Aorta (tissue), 5 donors: ENCODE measurements at regions not wholly inside any gene's neighbourhood (a gene's known extent, or its start where the extent isn't known, plus 50 kb on each side); places are given as distances from the start of the nearest gene placed in this dataset.

ENCODE experiments used
- ATAC-seq: fragments of 200-7000 bp; cut with Tn5 transposase; one replicate; pipeline ENCODE4 v1.9.1; 2022; ENCODE audit warnings: moderate library complexity; ENCODE audit not compliant: low FRiP score
- DNase-seq, 2 donors: peaks; one replicate each; pipeline ENCODE4 v3.0.0-alpha.2; 2020
- H3K27ac ChIP-seq, 2 donors: one replicate each; pipeline ENCODE4 v1.5.1; 2013; ENCODE audit warnings: low read length in 2 of 2, mild to moderate bottlenecking in 2 of 2, moderate library complexity in 2 of 2, control low read depth in 1 of 2, inconsistent platforms in 1 of 2, low read depth in 1 of 2
- H3K27me3 ChIP-seq, 2 donors: one replicate each; pipeline ENCODE4 v1.6.1; 2013; ENCODE audit warnings: control low read depth in 1 of 2, low read length in 1 of 2, mild to moderate bottlenecking in 1 of 2, moderate library complexity in 1 of 2; ENCODE audit not compliant: insufficient read depth in 2 of 2, control insufficient read depth in 1 of 2
- H3K36me3 ChIP-seq, 2 donors: one replicate each; pipeline ENCODE4 v1.6.1; 2013; ENCODE audit warnings: control low read depth in 1 of 2, low read length in 1 of 2, mild to moderate bottlenecking in 1 of 2; ENCODE audit not compliant: insufficient read depth in 2 of 2, control insufficient read depth in 1 of 2
- H3K4me1 ChIP-seq, 2 donors: one replicate each; pipeline ENCODE4 v1.6.1; 2013; ENCODE audit warnings: low read length in 2 of 2, control low read depth in 1 of 2, mild to moderate bottlenecking in 1 of 2, moderate library complexity in 1 of 2; ENCODE audit not compliant: insufficient read depth in 2 of 2, control insufficient read depth in 1 of 2
- H3K4me3 ChIP-seq, 2 donors: one replicate each; pipeline ENCODE4 v1.5.1; 2013; ENCODE audit warnings: low read length in 2 of 2, control low read depth in 1 of 2, mild to moderate bottlenecking in 1 of 2
- H3K9me3 ChIP-seq: one replicate; pipeline ENCODE4 v1.6.1; 2013; ENCODE audit warnings: mild to moderate bottlenecking, low read length; ENCODE audit not compliant: control insufficient read depth
- WGBS, 2 donors: extraction: QIAGEN DNeasy Blood & Tissue Kit; methylation state at CpG; one replicate each; pipeline ENCODE4 v1.1.7; 2013; 5-methylcytosine and 5-hydroxymethylcytosine counted together
- intact Hi-C, 2 donors: fragments of 100-400 bp; cut with DNase I; formaldehyde crosslinking; loops; one replicate each; pipeline versions ENCODE4 v1.14.2 to v1.15.0; 2022
- donor health status: healthy with polysubstance abuse.
- donor health status: Bipolar disorder and iron deficiency.
- donor health status: DM: no; HTN: no; CAD: no.
- donor health status: DM: no; HTN: no; CAD: no.
- donor health status: DM: yes; HTN: yes; CAD: no.

DNA sequence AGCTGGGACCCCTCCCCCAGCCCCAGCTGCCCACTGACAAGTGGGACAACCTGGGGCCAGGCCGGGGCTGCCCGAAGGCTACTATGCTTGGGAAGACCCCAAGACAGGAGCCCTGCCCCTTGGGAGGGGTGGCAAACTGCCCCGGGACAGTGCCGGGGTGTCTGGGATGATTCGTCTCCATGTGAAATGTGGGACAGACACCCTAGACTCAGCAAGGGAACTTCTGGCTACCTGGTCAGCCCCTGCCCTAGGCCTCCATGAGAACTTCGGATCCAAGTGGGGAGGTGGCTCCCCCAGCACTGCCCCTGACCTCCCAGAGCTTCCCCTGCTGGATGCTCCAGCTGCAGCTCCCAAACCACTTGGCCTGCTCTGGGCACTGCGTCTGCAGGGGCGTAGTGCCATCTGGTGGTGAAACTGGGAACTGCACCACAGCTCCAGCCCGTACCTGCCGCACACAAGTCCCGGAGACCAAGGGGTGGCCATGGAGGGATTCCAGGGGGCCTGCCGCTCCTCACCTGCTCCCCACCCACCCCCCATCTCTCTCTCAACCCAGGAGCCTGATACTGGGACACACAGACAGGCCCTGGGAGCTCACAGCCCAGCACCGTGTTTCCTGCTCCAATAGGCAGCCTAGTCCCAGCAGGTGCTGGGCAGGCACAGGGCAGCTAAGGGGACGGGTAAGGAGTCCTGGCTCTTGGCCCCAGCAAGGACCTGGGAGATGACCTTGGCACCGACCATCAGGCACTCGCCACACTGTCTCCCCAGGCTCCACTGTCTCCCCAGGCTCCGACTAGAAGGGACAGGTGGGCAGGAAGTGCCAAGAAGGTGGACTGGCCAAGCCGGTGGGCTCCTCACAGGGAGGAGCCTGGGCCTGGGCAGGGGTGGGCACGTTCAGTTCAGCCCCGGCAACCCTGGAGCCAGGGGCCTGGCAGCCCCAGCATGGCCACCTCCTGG lies 194.1 kb downstream of the IGLL1 start:
- DNase-seq (peak; percentile 86 to 94), ATAC-seq (peak; percentile 88)
- Histone ChIP-seq H3K27ac (no peak overlapping the region), H3K9me3 (no peaks in the 10 kb centered on the region), H3K4me3 (no peak overlapping the region), H3K4me1 (no peaks in the 10 kb centered on the region), H3K36me3 (no peaks in the 10 kb centered on the region), H3K27me3 (no peaks in the 10 kb centered on the region)
- WGBS, 2 donors = 33 to 35% methylated on average over 20 of the region's 20 CpGs
- intact Hi-C loops = loop anchor here (2.0 to 10.0 kb wide), 5 partner anchors 207 to 431 kb away; no protein-coding TSS in a partner anchor

DNA sequence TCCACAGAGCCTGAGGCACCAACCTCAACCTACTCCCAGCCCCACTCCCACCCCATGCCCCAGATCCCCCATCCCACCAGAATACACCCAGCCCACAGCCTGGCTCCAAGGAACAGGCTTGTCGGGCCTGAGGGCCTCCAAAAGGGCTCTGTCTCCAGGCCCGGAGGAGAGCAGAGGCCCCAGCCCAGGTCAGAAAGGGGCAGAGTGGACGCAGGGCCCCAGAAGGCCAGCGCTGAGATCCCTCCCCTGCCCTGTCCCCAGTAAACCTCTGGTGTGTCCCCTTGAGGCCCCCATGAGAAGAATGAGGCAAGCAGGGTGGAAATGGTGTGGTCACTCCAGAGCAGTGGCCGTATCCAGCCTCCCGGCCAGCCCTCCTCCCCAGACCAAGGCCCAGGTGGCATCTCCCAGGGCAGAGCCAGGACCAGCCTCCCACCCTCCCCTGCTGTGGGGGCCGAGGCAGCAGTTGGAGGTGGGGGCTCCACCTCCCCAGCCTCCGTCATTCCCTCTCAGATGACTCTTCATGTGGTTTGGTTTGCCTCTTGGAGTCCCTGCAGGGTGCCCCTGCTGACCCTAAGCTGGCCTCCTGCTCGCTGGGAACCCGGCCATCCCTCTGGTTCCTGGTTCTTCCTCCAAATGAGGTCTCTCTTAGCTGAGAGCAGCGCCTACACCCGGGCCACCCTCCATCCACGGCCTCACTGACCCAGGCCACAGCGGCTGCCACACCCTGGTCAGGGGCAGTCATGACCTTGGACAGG lies 195.0 kb downstream of the IGLL1 start:
- intact Hi-C loops = loop anchor here in 1 of 2 donors (5.0 to 10.0 kb wide), 3 partner anchors 213 to 430 kb away; no protein-coding TSS in a partner anchor
- Histone ChIP-seq H3K4me1 (no peaks in the 10 kb centered on the region), H3K36me3 (no peaks in the 10 kb centered on the region), H3K27me3 (no peaks in the 10 kb centered on the region), H3K9me3 (no peaks in the 10 kb centered on the region), H3K4me3 (no peak overlapping the region), H3K27ac (no peak overlapping the region)
- DNase-seq (peak; percentile 41 to 54), ATAC-seq (no peak)
- 74 to 80% methylated on average over 14 of the region's 14 CpGs for WGBS, 2 donors

DNA sequence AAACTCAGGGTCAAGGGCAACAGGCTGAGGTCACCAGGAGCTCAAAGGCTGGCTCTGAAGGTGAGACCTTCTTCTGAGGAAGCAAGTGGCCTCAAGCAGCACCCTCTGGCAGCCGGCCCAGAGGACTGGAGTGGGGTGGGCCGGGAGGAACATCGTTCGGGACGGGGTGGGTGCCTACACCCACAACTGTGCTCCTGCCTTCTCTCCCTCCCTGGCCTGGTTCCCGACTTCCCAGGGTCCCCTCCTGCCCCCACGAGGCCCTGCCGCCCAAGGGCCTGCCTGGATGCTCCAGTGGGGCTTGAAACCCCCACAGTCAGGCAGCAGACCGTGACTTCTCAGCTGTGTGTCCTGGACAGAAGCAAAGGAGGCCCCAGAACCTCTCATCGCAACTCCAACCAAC lies 195.7 kb downstream of the IGLL1 start:
- Histone ChIP-seq H3K9me3 (no peaks in the 10 kb centered on the region), H3K4me3 (no peak overlapping the region), H3K27ac (no peak overlapping the region), H3K4me1 (no peaks in the 10 kb centered on the region), H3K36me3 (no peaks in the 10 kb centered on the region), H3K27me3 (no peaks in the 10 kb centered on the region)
- ATAC-seq = no peak
- WGBS, 2 donors = 49 to 52% methylated on average over 10 of the region's 10 CpGs
- intact Hi-C loops = loop anchor here in 1 of 2 donors (10.0 kb wide), 1 partner anchor 430 kb away; no protein-coding TSS in a partner anchor
- no peak for DNase-seq

DNA sequence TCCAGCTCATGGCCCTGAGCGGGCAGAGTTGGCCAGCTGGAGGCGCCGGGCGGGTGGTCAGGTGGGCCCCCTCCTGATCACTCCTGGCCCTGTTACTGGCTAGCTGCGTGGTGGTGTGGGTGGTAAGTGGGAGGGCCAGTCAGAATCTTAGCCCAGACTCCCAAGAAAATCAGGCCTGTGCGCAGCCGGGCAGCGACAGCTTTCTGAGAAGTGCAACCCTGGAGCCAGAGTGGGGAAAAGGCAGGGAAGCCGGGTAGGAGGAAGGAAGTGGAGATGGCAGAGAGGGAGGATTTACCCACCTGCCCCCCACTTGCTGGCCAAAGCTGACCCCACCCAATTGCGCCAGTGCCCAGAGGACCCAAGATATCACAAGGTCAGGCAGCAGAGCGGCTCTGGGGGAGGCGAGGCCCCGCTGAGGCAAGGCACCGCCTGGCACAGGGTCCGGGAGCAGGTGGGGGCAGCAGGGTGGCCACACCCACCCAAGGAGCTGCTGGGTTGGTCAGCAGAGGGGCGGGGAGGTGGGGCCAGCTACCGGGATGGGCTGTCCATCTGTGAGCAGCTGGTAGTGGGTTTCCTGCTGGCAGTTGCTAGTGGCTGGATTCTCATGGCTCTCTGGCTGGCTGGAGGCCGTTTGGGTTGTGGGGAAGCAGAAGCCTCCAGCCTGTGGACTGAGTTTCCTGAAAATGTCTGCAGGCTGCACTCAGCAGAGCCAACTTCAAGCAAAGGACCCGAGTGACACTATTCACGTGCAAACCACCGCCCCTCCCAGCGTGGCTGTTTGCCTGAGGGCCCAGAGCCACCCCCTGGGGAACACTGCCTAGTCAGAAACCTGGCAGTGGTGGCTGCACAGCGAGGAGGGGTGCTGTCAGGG lies 196.4 kb downstream of the IGLL1 start:
- ATAC-seq (no peak), DNase-seq (peak; percentile 45 to 73)
- no peak overlapping the region for H3K27ac ChIP-seq
- no peaks in the 10 kb centered on the region for H3K27me3 ChIP-seq
- H3K4me3 ChIP-seq = no peak overlapping the region
- H3K9me3 ChIP-seq = no peaks in the 10 kb centered on the region
- H3K36me3 ChIP-seq = no peaks in the 10 kb centered on the region
- 49 to 52% methylated on average over 21 to 23 of the region's 23 CpGs for whole genome bisulfite sequencing, 2 donors
- no peaks in the 10 kb centered on the region for H3K4me1 ChIP-seq
- intact Hi-C loops = loop anchor here in 1 of 2 donors (10.0 kb wide), 1 partner anchor 429 kb away; no protein-coding TSS in a partner anchor

GRCh38 chr22:23382428-23383218 lies 197.5 kb downstream of the IGLL1 start:
- intact Hi-C loops = loop anchor here in 1 of 2 donors (10.0 kb wide), 1 partner anchor 428 kb away; no protein-coding TSS in a partner anchor
- WGBS, 2 donors = 88 to 93% methylated on average over 14 to 16 of the region's 16 CpGs
- H3K9me3 ChIP-seq = no peaks in the 10 kb centered on the region
- peak in 1 of 2 donors; percentile 63 for DNase-seq
- ATAC-seq = no peak
- H3K27ac ChIP-seq = no peak overlapping the region
- H3K36me3 ChIP-seq = no peaks in the 10 kb centered on the region
- no peaks in the 10 kb centered on the region for H3K4me1 ChIP-seq
- no peaks in the 10 kb centered on the region for H3K27me3 ChIP-seq
- H3K4me3 ChIP-seq = no peak overlapping the region

- ATAC-seq = no peak
- no peaks in the 10 kb centered on the region for H3K27me3 ChIP-seq
- no peak overlapping the region for H3K4me3 ChIP-seq
- no peaks in the 10 kb centered on the region for H3K4me1 ChIP-seq
- no peaks in the 10 kb centered on the region for H3K9me3 ChIP-seq
- peak in 1 of 2 donors; percentile 68 for DNase-seq
- no peaks in the 10 kb centered on the region for H3K36me3 ChIP-seq
- H3K27ac ChIP-seq = no peak overlapping the region
- intact Hi-C loops = loop anchor here in 1 of 2 donors (10.0 kb wide), 1 partner anchor 427 kb away; no protein-coding TSS in a partner anchor
- WGBS, 2 donors = 94 to 95% methylated on average over 16 of the region's 16 CpGs
Measured at GRCh38 chr22:23381661-23382427, 198.2 kb downstream of the IGLL1 start.

DNA sequence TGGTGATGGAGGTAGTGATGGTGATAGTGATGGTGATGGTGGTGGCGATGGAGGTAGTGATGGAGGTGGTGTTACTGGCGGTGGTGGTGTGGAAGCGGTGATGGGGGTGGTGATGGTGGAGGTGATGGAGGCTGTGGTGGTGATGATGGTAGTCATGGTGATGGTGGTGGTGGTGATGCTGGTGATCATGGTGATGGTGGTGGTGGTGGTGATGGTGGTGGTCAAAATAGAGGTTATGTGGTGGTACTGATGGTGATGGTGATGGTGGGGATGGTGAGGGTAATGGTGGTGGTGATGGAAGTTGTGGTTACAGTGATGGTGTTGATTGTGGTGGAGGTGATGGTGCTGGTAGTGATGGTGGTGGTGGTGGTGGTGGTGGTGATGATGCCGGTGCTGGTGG lies 199.2 kb downstream of the IGLL1 start:
- Histone ChIP-seq H3K4me1 (no peaks in the 10 kb centered on the region), H3K27ac (no peak overlapping the region), H3K27me3 (no peaks in the 10 kb centered on the region), H3K9me3 (no peaks in the 10 kb centered on the region), H3K36me3 (no peaks in the 10 kb centered on the region), H3K4me3 (no peak overlapping the region)
- intact Hi-C loops = loop anchor here in 1 of 2 donors (10.0 kb wide), 1 partner anchor 426 kb away; no protein-coding TSS in a partner anchor
- WGBS, 2 donors = 99 to 100% methylated on average over 4 of the region's 4 CpGs
- DNase-seq = no peak
- ATAC-seq = no peak
